Superior temporal gyrus (tissue), 1 donor: ENCODE measurements at regions not wholly inside any gene's neighbourhood (a gene's known extent, or its start where the extent isn't known, plus 50 kb on each side); places are given as distances from the start of the nearest gene placed in this dataset.

Experiments used
- DNase-seq: peaks from one replicate; pipeline ENCODE4 v3.0.0-alpha.2; 2016; ENCODE audit errors: extremely low spot score

DNA sequence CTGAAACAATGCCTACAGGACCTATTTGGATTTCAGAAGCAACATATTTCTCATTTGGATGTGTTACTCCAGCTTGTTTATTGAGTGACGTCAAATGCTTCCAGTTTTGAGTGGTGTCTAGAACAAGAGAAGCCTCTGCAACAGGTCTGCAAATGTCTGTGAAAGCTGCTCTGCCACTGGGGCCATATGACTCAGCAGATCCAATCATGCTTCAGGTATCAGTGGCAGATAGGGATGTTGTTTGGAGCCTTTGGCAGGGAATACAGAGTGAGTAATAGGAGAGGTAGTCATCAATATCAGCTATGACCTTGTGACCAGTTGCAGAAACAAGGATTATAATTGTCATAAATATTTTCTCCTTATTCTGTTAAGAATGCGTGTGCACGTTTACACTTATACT is 141.1 kb upstream of the ZXDA start:
- DNase-seq = no peak

DNA sequence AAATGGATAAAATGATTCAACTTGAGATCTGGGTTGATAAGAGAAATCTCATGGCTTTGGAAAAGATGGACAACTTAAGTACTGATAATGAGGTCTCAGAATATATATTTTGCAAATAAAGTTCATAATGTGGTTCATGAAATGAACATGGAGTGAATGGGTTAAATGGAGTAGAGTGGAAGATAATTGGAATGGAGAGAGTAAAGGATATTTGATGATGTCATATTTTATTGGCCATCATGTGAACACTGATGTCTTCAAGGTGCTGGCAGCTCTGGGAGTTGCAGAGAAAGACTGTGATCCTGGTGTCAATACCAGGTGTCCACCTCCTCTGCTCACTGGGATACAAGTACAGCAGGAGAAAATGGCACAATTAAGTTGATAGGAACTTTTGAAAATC is 133.9 kb upstream of the ZXDA start:
- DNase-seq = no peak

DNA sequence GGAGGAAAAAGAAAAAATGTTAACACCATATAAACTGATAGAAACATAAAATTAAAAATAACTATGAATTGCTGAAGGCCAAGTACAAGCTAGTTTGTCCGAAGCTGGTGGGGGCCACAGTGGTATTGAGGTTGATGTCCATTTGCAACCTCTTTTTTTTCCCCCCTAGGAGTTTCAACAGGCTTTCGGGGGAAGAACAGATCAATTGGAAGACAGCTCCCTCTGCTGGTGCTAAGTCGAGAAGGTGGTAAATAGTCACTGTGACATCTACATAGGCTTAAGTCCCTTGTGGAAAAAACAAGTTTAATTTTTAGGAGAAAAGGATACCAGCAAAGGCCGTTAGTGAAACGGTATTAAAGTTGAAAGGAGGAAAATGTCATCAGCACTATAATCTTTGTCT is 115.7 kb upstream of the ZXDA start:
- peak; percentile 49 for DNase-seq

DNA sequence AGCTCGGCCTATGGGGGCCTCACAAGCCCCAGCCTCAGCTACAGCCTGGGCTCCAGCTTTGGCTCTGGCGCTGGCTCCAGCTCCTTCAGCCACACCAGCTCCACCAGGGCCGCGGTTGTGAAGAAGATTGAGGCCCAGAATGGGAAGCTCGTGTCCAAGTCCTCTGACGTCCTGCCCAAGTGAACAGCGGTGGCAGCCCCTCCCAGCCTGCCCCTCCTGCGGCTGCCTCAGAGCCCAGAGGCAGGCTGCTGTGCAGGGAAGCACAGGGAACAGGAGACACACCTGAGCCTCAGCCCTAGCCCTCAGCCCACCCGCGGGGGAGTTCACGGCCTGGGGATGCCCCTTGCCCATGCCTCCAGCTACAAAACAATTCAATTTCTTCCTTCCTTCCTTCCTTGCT is 75.7 kb upstream of the ZXDA start:
- no peak for DNase-seq

- no peak for DNase-seq
These were observed 74.4 kb upstream of the ZXDA start for GRCh38 chrX:57984620-57985019.

GRCh38 chrX:57977992-57978391 is 67.7 kb upstream of the ZXDA start:
- no peak for DNase-seq

DNA sequence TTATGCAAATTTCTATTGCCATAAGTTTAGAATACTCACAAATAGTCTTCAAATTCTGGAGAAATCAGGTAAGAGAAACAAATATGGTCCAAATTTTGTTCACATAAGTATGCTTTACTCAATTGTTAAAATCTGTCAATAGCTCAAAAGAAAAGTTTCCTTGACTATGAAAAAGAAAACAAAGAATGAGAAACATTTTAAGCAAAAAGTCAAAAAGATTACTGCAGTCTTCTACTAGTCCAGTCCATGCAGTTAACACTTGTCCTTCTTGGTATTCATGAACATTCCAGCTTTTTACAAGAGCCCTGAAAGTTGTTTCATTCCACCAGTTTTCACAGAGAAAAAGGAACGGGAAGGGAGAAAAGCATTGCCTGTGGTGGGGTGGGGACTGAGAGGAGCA is 54.7 kb upstream of the ZXDA start:
- DNase-seq = no peak
